Ishikawa (cell line): ENCODE measurements at regions not wholly inside any gene's neighbourhood (a gene's known extent, or its start where the extent isn't known, plus 50 kb on each side); places are given as distances from the start of the nearest gene placed in this dataset.

Experiments used
- EGR1 ChIP-seq: IDR thresholded peaks from 2 replicates; pipeline ENCODE4 v1.6.1; 2012
- EP300 ChIP-seq: IDR thresholded peaks from 2 replicates; pipeline ENCODE4 v1.6.1; 2012; ENCODE audit warnings: borderline replicate concordance
- MAX ChIP-seq: IDR thresholded peaks from 2 replicates; pipeline ENCODE4 v1.6.1; 2012
- RAD21 ChIP-seq: IDR thresholded peaks from 2 replicates; pipeline ENCODE4 v1.6.1; 2012; ENCODE audit warnings: low read depth
- REST ChIP-seq: IDR thresholded peaks from 2 replicates; pipeline ENCODE4 v1.6.1; 2012; ENCODE audit warnings: low read depth, mild to moderate bottlenecking
- TAF1 ChIP-seq: IDR thresholded peaks from 2 replicates; pipeline ENCODE4 v1.6.1; 2012; ENCODE audit warnings: low read depth, mild to moderate bottlenecking
- TCF12 ChIP-seq: IDR thresholded peaks from 2 replicates; pipeline ENCODE4 v1.6.1; 2012; ENCODE audit warnings: low read depth
- TEAD4 ChIP-seq: IDR thresholded peaks from 2 replicates; pipeline ENCODE4 v1.6.1; 2012
- USF1 ChIP-seq: IDR thresholded peaks from 2 replicates; pipeline ENCODE4 v1.6.1; 2012

GRCh38 chr6:105500693-105501092, 97.8 kb upstream of the PREP start:
- TF ChIP-seq TEAD4 (no peak), RAD21 (no peak), EP300 (no peak), MAX (no peak), EGR1 (no peak), TCF12 (no peak), REST (no peak), TAF1 (no peak), USF1 (no peak)
